NCI-H1436 (cell line): ENCODE measurements at regions not wholly inside any gene's neighbourhood (a gene's known extent, or its start where the extent isn't known, plus 50 kb on each side); places are given as distances from the start of the nearest gene placed in this dataset.

Source experiments
- DNase-seq: peaks from one replicate; lab custom pipeline; 2025; lab: John Stamatoyannopoulos, UW

DNA sequence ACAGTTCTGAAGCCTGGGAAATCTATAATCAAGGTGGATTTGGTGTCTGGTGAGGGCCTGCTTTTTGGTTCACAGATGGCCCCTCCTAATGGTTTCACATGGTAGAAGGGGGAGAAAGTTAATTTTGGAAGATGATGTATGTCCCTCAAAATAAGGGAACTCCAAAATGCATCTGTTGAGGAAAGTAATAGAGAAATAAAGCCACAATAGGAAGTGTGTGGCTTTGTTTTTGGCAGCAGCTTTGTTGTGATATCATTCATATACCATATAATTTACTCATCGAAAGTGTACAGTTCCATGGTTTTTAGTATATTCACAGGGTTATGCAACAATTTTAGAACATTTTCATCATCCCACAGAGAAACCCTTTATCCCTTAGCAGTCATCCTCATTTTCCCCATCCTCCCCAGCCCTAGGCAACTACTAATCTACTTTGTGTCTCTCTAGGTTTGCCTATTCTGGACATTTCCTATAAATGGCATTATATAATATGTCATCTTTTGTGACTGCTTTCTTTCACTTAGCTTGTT, 274.0 kb upstream of the FAM98A start:
- DNase-seq, result no peak

DNA sequence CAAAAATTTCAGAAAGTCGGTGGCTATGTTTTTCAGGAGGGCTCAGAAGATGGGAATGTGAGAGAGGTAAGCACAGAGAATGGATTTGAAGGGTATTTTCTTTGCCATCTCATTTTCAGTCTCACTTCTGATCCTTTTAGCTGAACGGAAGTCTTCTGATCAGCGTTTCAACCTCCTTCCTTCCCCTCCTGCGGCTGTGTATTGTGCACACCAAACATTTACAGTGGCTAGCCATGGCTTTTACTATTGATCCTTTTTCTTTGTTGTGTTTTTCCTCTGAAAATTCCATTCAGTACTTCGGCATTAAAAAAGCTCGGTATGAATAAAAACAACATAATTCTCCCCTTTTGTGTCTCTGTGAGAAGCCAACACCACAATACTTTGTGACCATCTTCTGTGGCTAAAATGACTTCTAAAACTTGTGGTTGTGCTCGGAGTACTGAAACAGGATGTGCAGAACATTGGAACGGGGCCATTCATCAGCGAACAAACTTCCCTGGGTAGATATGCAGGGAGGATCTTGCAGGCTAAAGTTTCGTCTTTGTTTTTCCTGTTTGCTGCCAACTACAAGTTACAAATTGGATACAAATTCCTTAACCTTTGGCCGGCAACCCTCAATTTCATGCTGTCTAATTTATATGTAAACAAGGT, 260.8 kb upstream of the FAM98A start:
- DNase-seq, result no peak

DNA sequence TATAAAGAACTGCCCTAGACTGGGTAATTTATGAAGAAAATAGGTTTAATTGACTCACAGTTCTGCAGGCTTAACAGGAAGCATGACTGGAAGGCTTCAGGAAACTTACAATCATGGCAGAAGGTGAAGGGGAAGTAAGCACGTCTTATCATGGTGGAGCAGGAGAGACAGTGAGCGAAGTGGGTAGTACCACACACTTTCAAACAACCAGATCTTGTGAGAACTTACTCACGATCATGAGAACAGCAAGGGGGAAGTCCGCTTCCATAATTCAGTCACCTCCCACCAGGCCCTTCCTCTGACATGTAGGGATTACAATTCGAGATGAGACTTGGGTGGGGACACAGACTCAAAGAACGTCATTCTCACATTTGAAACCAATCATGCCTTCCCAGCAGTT, 260.1 kb upstream of the FAM98A start:
- no peak for DNase-seq

DNA sequence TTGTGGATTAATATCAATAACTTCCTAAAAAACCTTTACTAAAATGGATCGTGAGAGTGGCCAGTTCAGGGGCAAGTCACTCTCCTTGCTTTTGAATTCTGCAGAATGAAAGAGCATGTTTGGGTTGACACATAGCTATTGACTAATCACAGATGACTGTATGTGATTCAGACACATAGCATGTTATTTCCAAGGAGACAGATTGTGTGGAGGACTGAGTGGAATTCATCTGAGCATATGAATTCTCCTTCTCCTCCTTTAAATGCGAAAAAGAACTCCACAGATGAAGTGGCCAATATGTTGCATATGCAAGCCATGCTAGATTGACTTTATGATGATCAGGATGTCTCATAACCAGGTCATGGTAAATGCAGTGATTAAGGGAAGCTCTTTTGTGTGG, 249.4 kb upstream of the FAM98A start:
- no peak for DNase-seq

DNA sequence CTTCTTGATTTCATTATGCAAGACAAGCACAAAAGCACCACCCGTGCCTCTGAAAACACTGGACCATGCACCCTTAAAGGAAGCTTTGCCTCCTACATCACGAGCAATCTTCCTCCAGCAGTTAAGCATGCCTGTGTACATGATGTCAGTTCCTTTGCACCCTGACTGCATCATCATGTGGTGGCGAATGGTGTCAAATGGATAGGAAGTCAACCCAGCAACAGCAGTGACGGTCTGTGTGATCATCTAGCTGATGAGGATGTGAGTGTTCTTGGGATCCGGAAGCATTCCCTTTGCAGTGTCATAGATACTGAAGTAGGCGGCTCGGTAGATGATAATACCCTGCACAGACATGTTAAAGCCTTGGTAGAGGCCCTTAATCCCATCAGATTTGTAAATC, 240.7 kb upstream of the FAM98A start:
- no peak for DNase-seq

DNA sequence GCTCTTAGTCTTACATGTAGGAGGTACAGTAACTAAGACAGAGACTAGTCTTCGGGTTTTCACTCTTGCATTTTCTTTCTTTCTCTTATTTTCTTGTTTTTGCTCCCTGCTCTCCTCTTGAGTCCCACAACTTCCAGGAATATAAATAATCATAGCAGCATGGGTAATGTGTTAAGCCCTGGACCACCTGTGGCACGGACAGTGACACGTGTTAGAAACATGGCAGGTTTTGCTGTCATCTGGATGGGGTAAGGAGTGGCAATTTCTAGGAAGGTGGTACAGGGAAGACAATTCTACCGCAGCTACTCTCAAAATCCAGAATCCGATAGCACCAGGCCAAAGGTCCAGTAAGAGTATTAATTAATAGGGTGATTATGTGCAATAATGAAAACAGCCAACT, 237.5 kb upstream of the FAM98A start:
- no peak for DNase-seq

DNA sequence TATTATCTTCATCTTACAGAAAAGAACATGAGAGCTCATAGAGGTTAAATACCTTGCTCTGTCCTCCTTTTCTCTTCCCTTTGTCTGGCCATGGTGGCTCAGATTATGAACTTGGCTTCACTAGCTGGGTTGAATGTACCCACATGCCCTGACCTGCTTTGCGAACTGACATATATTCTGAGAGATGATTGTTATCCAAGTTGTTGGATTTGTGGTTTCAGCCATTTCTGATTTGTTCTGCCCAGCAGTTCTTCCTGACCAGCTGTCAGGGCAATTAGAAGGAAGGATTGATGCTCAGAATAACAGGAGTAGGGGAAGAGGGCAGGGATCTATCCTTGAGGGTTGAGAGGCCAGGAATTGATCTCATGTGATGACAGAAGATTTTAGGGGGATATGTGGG, 236.8 kb upstream of the FAM98A start:
- DNase-seq, result no peak

DNA sequence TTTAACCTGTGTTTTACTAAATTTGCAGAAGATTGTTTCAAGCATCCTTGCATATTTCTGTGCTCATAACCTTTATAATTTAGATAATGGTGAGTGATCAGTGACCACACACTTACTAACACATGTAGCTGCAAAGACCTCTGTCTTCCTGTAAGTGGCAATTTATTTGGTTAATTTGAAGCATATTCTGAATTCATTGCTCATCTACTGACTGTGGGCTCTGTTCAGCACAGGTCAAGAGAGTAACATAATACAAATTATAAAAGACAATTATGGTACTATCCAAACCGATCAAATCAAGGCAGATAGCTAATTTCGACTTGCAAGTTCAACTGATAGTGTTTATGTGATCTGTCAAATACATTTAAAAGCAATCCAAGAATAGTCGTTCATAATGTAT, 223.9 kb upstream of the FAM98A start:
- DNase-seq, result no peak

DNA sequence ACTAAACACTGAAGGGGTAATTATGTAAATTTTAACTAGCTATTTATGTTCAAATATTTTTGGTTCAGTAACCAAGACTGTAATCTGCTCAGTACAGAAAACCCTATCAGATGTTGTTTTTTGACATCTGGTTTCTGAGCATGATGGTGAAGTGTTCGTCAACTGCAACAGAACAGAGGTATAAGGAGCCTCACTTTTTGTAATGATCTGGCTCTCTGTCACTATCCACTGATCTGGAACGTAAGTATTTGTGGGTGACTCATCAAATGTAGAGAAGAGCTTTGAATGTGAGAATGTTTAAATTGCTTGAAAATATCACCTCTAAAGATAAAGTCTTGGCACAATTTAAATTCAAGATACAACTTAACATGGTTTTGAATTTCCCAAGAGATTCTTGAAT, 213.6 kb upstream of the FAM98A start:
- no peak for DNase-seq

DNA sequence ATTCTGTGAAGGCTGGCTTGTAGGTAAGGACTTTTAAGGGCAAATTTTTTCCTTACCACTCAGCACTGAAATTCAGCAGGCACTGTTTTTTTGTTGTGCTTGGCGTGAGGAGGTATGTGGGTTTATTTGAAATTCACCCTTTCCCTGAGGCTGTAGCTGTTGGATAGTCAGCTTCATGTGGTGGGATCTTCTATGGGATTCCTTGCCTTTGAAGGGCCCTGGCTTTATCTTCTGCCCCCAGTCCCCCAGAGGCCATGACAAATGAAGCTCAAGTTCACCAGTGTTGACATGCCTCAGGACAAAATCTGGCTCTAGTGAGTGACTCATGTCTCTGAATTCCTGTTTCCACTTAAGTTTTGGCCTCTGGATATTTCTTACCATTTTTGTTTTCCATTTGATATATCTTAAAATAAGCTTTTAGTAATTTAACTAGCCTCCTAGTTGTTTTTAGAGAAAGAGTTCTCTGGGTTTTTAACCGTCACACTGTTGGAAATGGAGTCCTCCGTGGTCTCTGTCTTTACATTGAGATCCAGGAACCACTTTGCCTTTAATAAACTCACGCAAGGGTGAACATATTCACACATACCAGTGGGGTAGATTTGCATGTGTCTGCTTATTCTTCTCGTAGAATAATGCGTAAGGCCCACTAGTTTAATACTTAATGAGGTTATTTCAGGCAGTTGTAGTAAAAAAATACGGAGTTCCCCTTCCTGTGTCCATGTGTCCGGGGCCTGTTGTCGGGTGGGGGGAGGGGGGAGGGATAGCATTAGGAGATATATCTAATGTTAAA, 211.1 kb upstream of the FAM98A start:
- DNase-seq, result no peak

DNA sequence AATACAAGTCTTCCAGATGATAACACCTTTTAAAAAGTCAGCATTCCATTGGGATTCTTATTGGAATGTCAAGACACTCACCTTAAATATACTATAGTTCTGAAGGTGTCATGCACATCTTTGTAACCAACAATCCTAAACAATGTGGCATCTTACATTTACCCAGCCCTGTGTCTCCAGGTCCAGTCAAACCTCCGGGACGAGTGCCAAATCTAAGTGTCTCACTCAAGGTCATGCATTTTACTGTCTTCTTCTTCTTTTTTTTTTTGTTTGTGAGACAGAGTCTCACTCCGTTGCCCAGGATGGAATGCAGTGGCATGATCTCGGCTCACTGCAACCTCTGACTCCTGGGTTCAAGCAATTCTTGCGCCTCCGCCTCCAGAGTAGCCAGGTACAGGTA, 206.9 kb upstream of the FAM98A start:
- no peak for DNase-seq

DNA sequence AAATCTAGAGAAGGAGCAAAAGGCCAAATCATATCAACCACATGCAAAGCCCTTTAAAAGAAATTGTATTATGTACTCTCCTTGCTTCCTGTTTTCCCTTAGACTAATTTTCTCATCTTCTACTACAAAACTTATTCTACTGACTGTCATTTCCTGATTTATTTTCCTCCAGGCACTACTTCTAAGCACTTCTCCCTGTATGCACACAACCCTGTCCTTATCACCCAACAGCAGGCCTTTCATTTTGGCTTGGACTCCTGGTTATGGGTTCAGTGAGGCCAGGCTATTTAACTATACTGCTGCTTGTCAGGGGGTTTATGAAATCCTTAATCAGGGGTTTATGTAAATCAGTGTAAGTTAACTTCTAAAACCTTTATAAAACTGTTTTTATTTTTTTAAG, 205.1 kb upstream of the FAM98A start:
- no peak for DNase-seq

DNA sequence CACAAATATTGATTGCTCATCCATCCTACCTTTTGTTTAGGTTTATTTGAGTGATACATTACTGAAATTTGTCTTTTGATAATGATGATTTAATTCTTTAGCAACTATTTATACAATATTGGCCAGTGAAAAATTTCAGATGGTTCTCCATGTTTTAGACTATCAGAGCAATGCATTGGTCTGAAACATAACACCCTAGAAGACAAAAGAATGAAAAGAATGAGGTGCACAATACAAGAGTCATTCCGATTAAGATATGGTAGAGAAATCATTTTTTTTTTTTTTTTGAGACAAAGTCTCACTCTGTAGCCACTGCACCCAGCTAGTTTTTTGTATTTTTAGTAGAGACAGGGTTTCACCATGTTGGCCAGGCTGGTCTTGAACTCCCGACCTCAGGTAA, 197.4 kb upstream of the FAM98A start:
- no peak for DNase-seq

DNA sequence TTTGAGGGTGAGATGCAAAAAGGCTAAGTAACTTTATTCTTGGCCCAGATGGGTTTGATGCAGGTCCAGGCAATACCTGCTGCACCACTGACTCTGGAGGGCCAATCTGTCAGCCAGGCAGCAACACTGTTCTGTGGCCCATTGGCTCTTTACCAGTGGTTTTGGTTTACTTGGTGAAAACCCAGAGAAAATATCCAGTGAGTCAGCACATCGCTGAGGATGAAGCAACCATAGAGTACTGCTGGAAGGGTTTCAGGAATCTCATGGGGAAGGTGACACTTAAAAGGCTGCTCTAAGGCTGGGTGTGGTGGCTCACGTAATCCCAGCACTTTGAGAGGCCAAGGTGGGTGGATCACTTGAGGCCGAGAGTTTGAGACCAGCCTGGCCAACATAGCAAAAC, 192.5 kb upstream of the FAM98A start:
- no peak for DNase-seq

DNA sequence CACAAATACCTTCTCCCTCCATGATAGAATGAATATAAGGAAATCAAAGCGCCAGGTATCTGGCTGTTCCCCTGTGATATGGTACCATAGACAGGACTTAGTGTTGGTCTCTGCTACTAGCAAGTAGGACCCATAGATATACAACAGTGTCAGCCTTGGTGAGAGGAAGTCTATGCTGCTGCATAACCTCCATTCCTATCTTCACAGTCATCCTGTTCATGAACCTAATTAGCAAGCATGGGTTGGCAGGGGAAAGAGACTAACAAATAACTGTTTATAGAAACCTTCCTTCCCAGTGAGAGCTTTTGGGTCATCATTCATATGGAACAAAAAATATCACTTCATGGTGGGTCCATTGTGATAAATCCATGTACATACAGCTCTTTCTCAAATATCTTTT, 188.9 kb upstream of the FAM98A start:
- no peak for DNase-seq

DNA sequence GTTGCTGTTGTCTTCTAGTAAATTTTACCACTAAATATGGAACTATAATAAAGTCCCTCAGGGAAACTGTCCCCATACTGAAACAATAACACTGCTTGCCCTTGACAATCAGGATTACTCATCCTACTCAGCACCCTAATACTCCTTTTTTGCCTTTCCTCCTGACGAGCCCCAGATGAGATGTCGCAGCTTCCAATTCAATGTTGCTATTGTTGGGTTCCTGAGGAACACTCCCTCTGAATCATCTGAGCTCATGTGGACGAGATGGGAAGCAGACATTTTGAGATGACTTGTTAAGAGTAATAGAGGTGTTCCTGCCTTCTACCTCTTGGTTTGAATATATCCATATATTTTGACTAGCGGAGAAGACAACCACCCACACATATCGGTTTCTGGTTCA, 187.8 kb upstream of the FAM98A start:
- DNase-seq, result no peak

DNA sequence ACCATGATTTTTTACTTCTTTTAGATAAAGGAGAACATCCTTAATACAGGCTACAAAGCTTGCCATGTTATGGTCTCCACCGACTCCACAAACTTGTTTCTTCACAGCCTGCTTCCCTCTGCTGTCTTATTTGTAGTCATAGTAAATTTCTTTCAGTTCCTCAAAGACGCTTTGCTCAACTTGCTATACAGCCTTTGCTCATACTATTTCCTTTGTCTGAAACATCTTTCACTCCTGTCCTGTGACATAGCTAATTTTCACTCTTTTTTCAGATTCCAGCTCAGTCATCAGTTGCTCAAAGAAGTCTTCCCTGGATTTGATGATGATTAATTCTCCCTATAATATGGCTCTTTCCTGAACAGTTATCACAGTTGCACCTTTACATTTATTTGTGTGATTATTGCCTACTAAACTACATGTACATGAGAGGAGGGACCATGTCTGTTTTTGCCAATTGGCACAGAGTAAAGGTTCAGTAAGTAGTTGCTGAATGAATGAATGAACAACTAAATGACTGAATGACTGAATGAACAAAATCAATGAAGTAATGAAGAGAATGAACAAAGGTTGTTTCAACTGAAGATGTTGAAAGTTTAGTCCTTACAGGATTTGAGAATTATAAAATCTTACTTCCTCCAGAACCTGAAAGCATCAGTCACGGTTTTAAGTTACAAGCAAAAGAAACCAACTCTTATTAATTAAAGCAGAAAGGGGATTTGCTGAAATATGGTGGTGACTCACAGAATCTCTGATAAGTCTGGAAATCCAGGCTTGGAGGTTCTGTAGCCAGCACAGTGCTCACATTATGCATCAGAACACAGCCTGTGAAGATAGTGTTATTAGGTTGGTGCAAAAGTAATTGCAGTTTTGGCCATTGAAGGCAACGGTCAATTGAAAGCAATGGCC, 186.4 kb upstream of the FAM98A start:
- no peak for DNase-seq

DNA sequence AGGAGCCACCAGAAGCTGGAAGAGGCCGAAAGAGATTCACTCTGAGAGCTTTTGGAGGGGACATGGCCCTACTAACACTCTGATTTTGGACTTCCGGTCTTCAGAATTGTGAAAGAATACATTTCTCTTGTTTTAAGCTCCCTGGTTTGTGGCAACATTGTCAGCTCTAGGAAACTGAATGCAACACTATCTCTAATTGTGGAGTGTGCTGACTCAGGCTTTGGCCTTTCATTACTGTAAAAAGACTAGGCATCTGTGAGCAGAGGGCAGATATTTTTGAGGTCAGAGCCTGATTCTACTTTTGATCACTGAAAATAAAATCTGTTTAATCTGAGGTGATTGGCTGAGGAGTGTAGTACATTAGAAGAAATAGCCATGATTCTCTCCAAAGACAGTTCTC, 185.4 kb upstream of the FAM98A start:
- DNase-seq, result no peak

DNA sequence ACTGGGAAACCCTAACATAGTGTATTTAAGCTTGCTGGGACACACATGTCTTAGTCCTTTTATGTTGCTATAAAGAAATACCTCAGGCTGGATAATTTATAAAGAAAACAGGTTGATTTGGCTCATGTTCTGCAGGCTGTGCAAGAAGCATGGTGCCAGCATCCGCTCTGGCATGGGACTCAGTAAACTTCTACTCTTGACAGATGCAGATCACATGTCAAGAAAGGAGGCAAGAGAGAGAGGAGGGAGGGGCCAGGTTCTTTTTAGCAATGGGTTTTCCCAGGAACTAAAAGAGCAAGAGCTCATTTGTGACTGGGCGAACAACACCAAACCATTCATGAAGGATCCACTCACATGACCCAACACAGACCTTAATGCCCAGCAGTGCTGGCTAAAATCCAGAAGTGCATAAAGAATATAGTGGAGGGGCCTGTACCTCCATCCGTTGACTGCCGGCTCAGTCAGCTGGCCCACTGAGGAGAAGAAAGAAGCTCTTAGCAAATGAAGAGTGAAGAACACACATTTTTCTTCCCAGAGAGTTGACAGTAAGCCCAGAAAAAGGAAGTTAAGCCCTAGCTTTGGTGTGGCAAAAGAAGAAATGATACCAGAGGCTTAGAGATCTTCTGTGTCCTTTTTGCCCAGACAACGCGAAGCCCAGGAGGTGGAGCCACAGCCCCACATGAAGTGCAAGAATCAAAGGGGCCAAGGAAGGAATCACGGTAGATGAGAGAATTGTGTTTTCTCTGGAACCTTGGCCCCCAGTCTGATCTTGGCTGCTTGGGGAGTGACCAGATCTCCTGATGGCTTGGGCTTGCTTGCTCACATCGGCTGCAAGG, 183.5 kb upstream of the FAM98A start:
- DNase-seq, result no peak

DNA sequence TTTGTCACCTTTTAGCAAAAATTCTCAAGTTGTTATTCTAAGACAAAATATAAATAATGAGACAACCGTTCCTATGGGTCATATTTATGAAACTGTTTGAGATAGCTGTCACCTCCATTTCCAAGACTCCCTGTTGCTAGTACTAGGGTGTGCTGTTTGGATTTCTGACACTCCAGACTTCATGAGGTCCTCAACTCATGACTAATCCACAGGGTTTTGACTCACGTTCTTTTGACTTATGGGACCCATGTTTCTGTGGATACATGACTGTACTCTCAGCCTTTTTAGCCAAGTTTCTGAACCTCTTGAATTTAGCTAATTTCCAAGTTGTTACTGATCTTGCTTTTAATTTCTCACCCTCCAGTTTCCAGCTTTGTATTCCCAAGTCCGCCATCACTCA, 178.7 kb upstream of the FAM98A start:
- no peak for DNase-seq

DNA sequence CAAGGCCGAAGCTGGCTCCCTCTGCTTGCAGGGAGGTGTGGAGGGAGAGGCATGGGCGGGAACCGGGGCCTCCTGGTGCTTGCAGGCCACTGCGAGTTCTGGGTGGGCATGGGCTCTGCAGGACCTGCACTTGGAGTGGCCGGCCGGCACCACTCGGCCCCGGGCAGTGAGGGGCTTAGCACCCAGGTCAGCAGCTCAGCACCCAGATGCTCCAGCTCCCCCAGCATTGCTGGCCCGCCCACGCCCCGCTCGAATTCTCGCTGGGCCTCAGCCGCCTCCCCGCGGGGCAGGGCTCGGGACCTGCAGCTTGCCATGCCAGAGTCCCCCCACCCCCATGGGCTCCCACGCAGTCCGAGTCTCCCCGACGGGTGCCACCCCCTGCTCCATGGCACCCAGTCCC, 176.2 kb upstream of the FAM98A start:
- no peak for DNase-seq

DNA sequence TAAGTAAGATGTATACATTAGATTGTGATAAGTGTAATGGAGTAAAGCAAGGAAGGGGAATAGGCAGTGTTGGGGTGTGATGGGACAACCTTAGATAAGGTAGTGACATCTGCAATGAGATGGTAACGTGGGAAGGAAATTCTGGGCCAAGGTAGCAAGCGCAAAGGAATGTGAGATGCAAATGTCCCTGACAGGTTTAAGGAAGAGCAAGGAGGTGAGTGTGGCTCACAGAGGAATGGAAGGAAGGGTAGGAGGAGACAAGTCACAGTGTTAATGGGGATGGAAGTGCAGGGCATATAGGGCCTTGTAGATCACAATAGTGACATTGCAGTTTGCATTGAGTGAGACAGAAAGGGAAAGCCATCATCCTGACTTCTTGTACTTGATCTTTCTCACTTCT, 170.9 kb upstream of the FAM98A start:
- DNase-seq, result no peak
